Caco-2 (cell line): ENCODE measurements at regions not wholly inside any gene's neighbourhood (a gene's known extent, or its start where the extent isn't known, plus 50 kb on each side); places are given as distances from the start of the nearest gene placed in this dataset.

Experiments
- BruUV-seq: library from RNA; stranded (reverse); fragments of 400-500 nt; replicated peaks from 2 replicates; lab custom pipeline; 2021; lab: Mats Ljungman, UMichigan
- CTCF ChIA-PET: fragments of 300-600 bp; sonication (Branson Sonifier 250); formaldehyde crosslinking; loops from one replicate; lab custom pipeline; 2022; ENCODE audit warnings: antibody characterized with exemption; lab: Charles Lee
- POLR2A ChIA-PET: fragments of 300-600 bp; sonication (Branson Sonifier 250); formaldehyde crosslinking; loops from one replicate; lab custom pipeline; 2022; ENCODE audit warnings: antibody characterized with exemption; lab: Charles Lee
- DNase-seq, 2 experiments: peaks; one replicate each; pipeline versions ENCODE4 v3.0.0 to v3.0.0-alpha.2; 2020 to 2022
- H3K27me3 ChIP-seq: replicated peaks from 2 replicates; pipeline ENCODE4 v1.6.0; 2011; ENCODE audit warnings: low read length; ENCODE audit not compliant: control insufficient read depth, insufficient read depth
- H3K36me3 ChIP-seq: 2 replicates; pipeline ENCODE4 v1.5.1; 2011; ENCODE audit warnings: low read length; ENCODE audit not compliant: control insufficient read depth, insufficient read depth
- H3K4me1 ChIP-seq: fragments of 250-450 bp; sonication (Bioruptor Pico); 2 replicates; pipeline ENCODE4 v1.5.1; 2020; ENCODE audit warnings: mild to moderate bottlenecking
- H3K4me3 ChIP-seq: 2 replicates; pipeline ENCODE4 v1.5.1; 2011; ENCODE audit warnings: low read depth, mild to moderate bottlenecking, control low read depth, low read length
- H3K9me3 ChIP-seq: fragments of 250-450 bp; sonication (Bioruptor Pico); 2 replicates; pipeline ENCODE4 v1.5.1; 2020; ENCODE audit warnings: mild to moderate bottlenecking, moderate library complexity
- H3K27ac Mint-ChIP-seq: one replicate; pipeline ENCODE4 v1.8.0; 2022; ENCODE audit warnings: mixed read lengths; ENCODE audit not compliant: unreplicated experiment
- H3K27me3 Mint-ChIP-seq: one replicate; pipeline ENCODE4 v1.8.0; 2022; ENCODE audit warnings: mixed read lengths; ENCODE audit not compliant: insufficient read depth, unreplicated experiment
- H3K36me3 Mint-ChIP-seq: one replicate; pipeline ENCODE4 v1.8.0; 2022; ENCODE audit warnings: mild to moderate bottlenecking, mixed read lengths; ENCODE audit not compliant: insufficient read depth, unreplicated experiment
- H3K4me1 Mint-ChIP-seq: one replicate; pipeline ENCODE4 v1.8.0; 2022; ENCODE audit warnings: low read depth, mixed read lengths; ENCODE audit not compliant: unreplicated experiment
- H3K4me3 Mint-ChIP-seq: one replicate; pipeline ENCODE4 v1.8.0; 2022; ENCODE audit warnings: mild to moderate bottlenecking, moderate library complexity, mixed read lengths; ENCODE audit not compliant: unreplicated experiment
- H3K9me3 Mint-ChIP-seq: one replicate; pipeline ENCODE4 v1.8.0; 2022; ENCODE audit warnings: mixed read lengths; ENCODE audit not compliant: unreplicated experiment
- CTCF ChIP-seq, 2 experiments: fragments of 200-600 bp in 1 of 2; IDR thresholded peaks; 1 replicate in 1 of 2; 2 replicates in 1 of 2; pipeline versions ENCODE4 v1.5.1 to v1.8.0; 2011 to 2022; ENCODE audit warnings: antibody characterized with exemption in 1 of 2, control low read depth in 1 of 2, inconsistent platforms in 1 of 2, low read depth in 1 of 2, low read length in 1 of 2, mild to moderate bottlenecking in 1 of 2, moderate library complexity in 1 of 2; ENCODE audit not compliant: insufficient read depth in 1 of 2, severe bottlenecking in 1 of 2, unreplicated experiment in 1 of 2
- intact Hi-C: fragments of 100-400 bp; cut with micrococcal nuclease; formaldehyde crosslinking; loops from one replicate; pipeline ENCODE4 v1.10.0; 2022; ENCODE audit not compliant: unreplicated experiment

- Histone ChIP-seq H3K27me3 (no peaks in the 10 kb centered on the region), H3K4me1 (no peaks in the 10 kb centered on the region), H3K9me3 (no peaks in the 10 kb centered on the region), H3K4me3 (no peak overlapping the region), H3K36me3 (no peaks in the 10 kb centered on the region)
- DNase-seq: no peak
- ChIA-PET POLR2A (no interaction called here), CTCF (interaction anchor here (0.6 kb wide), 1 partner anchor 30 kb away, joined by 3 read pairs; no protein-coding TSS in a partner anchor)
- Mint-ChIP-seq H3K4me1 (no peaks in the 10 kb centered on the region), H3K27me3 (peaks cover 5% of the 10 kb centered on the region), H3K9me3 (no peaks in the 10 kb centered on the region), H3K4me3 (no peak overlapping the region), H3K36me3 (no peaks in the 10 kb centered on the region), H3K27ac (no peak overlapping the region)
- no peak for TF ChIP-seq CTCF (IDR thresholded peaks at IDR 0.05; ENCODE audit: insufficient read depth in 1 of 2, low read depth in 1 of 2, low read length in 1 of 2, severe bottlenecking in 1 of 2, unreplicated experiment in 1 of 2)
- no TSS peak for BruUV-seq
- intact Hi-C loops: no loop called here
Observed at GRCh38 chr14:100660498-100660881, 66.2 kb upstream of the DLK1 start.

DNA sequence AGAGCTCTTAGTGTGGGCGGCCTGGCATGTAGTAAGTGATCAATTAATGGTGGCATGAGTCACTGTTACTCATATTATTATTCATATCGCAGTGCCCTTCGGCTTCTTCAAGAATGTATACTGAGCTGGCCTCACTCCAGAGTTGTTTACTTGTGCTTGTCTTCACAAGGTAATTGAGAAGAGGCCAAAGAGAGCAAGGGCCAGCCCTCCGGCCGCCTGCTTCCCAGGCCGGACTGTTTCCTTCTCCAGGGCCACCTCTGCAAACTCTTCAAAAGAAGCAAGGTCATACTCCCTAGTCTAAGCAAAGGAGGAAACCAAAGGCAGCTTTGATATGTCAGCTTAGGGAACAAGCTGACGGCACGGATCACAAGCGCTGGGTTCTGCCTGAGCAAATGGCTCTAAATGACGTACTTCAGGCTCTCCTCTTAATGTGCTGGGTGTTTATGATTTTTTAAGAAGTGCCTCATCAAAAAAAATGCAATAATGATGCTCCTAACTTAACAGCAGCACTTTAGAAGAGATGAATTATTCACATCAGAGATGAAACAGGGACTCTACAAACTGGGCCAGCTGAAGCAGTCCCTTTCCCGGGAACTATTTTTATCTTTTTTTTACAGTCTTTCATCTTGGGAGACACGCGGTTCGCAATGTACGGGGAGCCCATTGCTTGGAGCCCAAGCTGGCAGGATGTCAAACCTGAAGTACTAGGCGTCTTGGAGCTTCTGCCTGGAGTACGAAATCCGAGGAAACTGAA is 65.6 kb upstream of the DLK1 start:
- H3K36me3 ChIP-seq: no peaks in the 10 kb centered on the region
- no peaks in the 10 kb centered on the region for H3K36me3 Mint-ChIP-seq
- no peaks in the 10 kb centered on the region for H3K9me3 Mint-ChIP-seq
- H3K4me3 ChIP-seq: no peak overlapping the region
- peaks cover 5% of the 10 kb centered on the region for H3K27me3 Mint-ChIP-seq
- H3K4me1 Mint-ChIP-seq: no peaks in the 10 kb centered on the region
- no peaks in the 10 kb centered on the region for H3K27me3 ChIP-seq
- no peaks in the 10 kb centered on the region for H3K9me3 ChIP-seq
- DNase-seq: no peak
- no peak for TF ChIP-seq CTCF (IDR thresholded peaks at IDR 0.05; ENCODE audit: insufficient read depth in 1 of 2, low read depth in 1 of 2, low read length in 1 of 2, severe bottlenecking in 1 of 2, unreplicated experiment in 1 of 2)
- no peaks in the 10 kb centered on the region for H3K4me1 ChIP-seq
- ChIA-PET POLR2A (no interaction called here), CTCF (interaction anchor here (0.6 kb wide), 1 partner anchor 31 kb away, joined by 3 read pairs; no protein-coding TSS in a partner anchor)
- BruUV-seq: no TSS peak
- H3K27ac Mint-ChIP-seq: no peak overlapping the region
- no peak overlapping the region for H3K4me3 Mint-ChIP-seq
- intact Hi-C loops: no loop called here

GRCh38 chr14:100662879-100663760 is 63.6 kb upstream of the DLK1 start:
- TF ChIP-seq CTCF (IDR thresholded peaks at IDR 0.05; ENCODE audit: insufficient read depth in 1 of 2, low read depth in 1 of 2, low read length in 1 of 2, severe bottlenecking in 1 of 2, unreplicated experiment in 1 of 2): peak; percentile 86
- POLR2A ChIA-PET: no interaction called here

More at GRCh38 chr14:100662879-100663760, 63.6 kb upstream of the DLK1 start:
- H3K27me3 Mint-ChIP-seq: peaks cover 5% of the 10 kb centered on the region
- no peak overlapping the region for H3K4me3 ChIP-seq
- no peaks in the 10 kb centered on the region for H3K27me3 ChIP-seq
- DNase-seq: peak in 1 of 2 experiments; percentile 74
- H3K9me3 Mint-ChIP-seq: no peaks in the 10 kb centered on the region
- H3K4me1 Mint-ChIP-seq: no peaks in the 10 kb centered on the region
- H3K36me3 Mint-ChIP-seq: no peaks in the 10 kb centered on the region
- H3K9me3 ChIP-seq: no peaks in the 10 kb centered on the region
- no peak overlapping the region for H3K4me3 Mint-ChIP-seq
- CTCF ChIA-PET: interaction anchor here (0.5 to 1.5 kb wide), 5 partner anchors 10 to 572 kb away, joined by 3 to 4 read pairs (median 4); no protein-coding TSS in a partner anchor
- no peaks in the 10 kb centered on the region for H3K36me3 ChIP-seq
- intact Hi-C loops: loop anchor here (1.0 kb wide), 1 partner anchor 238 kb away; no protein-coding TSS in a partner anchor
- no TSS peak for BruUV-seq
- no peaks in the 10 kb centered on the region for H3K4me1 ChIP-seq
- H3K27ac Mint-ChIP-seq: no peak overlapping the region
